ENCODE measurements at regions not wholly inside any gene's neighbourhood (a gene's known extent, or its start where the extent isn't known, plus 50 kb on each side); places are given as distances from the start of the nearest gene placed in this dataset.

GRCh38 chr12:88677464-88677863, 97.2 kb upstream of the KITLG start:
- TF ChIP-seq CTCF (IDR thresholded peaks at IDR 0.05; ENCODE audit: low read depth, low read length, poor library complexity, severe bottlenecking): no peak
- no peak for TF ChIP-seq EZH2phosphoT487 (IDR thresholded peaks at IDR 0.05; ENCODE audit: borderline replicate concordance, low read length)

Measured in DOHH2 (cell line).